MM.1S (cell line): ENCODE measurements at regions not wholly inside any gene's neighbourhood (a gene's known extent, or its start where the extent isn't known, plus 50 kb on each side); places are given as distances from the start of the nearest gene placed in this dataset.

Experiments used
- DNase-seq: peaks from one replicate; pipeline ENCODE4 v3.0.0-alpha.2; 2015
- H2AFZ ChIP-seq: fragments of 300-600 bp; sonication (generic); 2 replicates; pipeline ENCODE4 v1.6.0; 2016; ENCODE audit warnings: antibody characterized with exemption, low read length
- H3F3A ChIP-seq: fragments of 300-600 bp; sonication (generic); 2 replicates; pipeline ENCODE4 v1.6.1; 2016; ENCODE audit warnings: mild to moderate bottlenecking, antibody characterized with exemption, low read length, moderate library complexity, mixed read lengths; ENCODE audit not compliant: insufficient read depth
- H3K27ac ChIP-seq: fragments of 300-600 bp; sonication (generic); 2 replicates; pipeline ENCODE4 v1.5.1; 2016; ENCODE audit warnings: mild to moderate bottlenecking, low read length
- H3K27me3 ChIP-seq: fragments of 300-600 bp; sonication (generic); replicated peaks from 2 replicates; pipeline ENCODE4 v1.6.0; 2016; ENCODE audit warnings: low read length; ENCODE audit not compliant: insufficient read depth
- H3K36me3 ChIP-seq: fragments of 300-600 bp; sonication (generic); replicated peaks from 2 replicates; pipeline ENCODE4 v1.6.1; 2016; ENCODE audit warnings: mild to moderate bottlenecking, low read length, mixed read lengths; ENCODE audit not compliant: insufficient read depth
- H3K4me1 ChIP-seq: fragments of 300-600 bp; sonication (generic); 2 replicates; pipeline ENCODE4 v1.6.1; 2016; ENCODE audit warnings: low read length, mixed read lengths
- H3K4me2 ChIP-seq: fragments of 300-600 bp; sonication (generic); 2 replicates; pipeline ENCODE4 v1.6.0; 2016; ENCODE audit warnings: low read depth, low read length
- H3K4me3 ChIP-seq: fragments of 300-600 bp; sonication (generic); 2 replicates; pipeline ENCODE4 v1.5.1; 2016; ENCODE audit warnings: low read length, mixed read lengths
- H3K79me2 ChIP-seq: fragments of 300-600 bp; sonication (generic); 2 replicates; pipeline ENCODE4 v1.6.1; 2016; ENCODE audit warnings: mixed run types, low read length, mixed read lengths
- H3K9ac ChIP-seq: fragments of 300-600 bp; sonication (generic); 2 replicates; pipeline ENCODE4 v1.6.1; 2016; ENCODE audit warnings: low read length, mixed read lengths
- H3K9me2 ChIP-seq: fragments of 300-600 bp; sonication (generic); replicated peaks from 2 replicates; pipeline ENCODE4 v1.6.1; 2016; ENCODE audit warnings: mild to moderate bottlenecking, low read length, mixed read lengths; ENCODE audit not compliant: insufficient read depth
- H3K9me3 ChIP-seq: fragments of 300-600 bp; sonication (generic); replicated peaks from 2 replicates; pipeline ENCODE4 v1.6.1; 2016; ENCODE audit warnings: mild to moderate bottlenecking, low read length, mixed read lengths; ENCODE audit not compliant: insufficient read depth
- H4K20me1 ChIP-seq: fragments of 300-600 bp; sonication (generic); 2 replicates; pipeline ENCODE4 v1.6.1; 2016; ENCODE audit warnings: mild to moderate bottlenecking, low read length, moderate library complexity, mixed read lengths; ENCODE audit not compliant: insufficient read depth
- EZH2 ChIP-seq: fragments of 300-600 bp; sonication (generic); optimal IDR thresholded peaks from 2 replicates; pipeline ENCODE3; 2017; ENCODE audit warnings: low read depth, mild to moderate bottlenecking, antibody characterized with exemption, low read length, mixed read lengths
- EZH2phosphoT487 ChIP-seq: fragments of 300-600 bp; sonication (generic); IDR thresholded peaks from 2 replicates; pipeline ENCODE4 v1.6.1; 2018; ENCODE audit warnings: antibody characterized with exemption, low read length
- TF ChIP-seq, protein P1 (sequence below): fragments of 300-600 bp; sonication (generic); IDR thresholded peaks from 2 replicates; pipeline ENCODE4 v1.5.1; 2016; ENCODE audit warnings: antibody characterized with exemption, low read length, mixed read lengths

DNA sequence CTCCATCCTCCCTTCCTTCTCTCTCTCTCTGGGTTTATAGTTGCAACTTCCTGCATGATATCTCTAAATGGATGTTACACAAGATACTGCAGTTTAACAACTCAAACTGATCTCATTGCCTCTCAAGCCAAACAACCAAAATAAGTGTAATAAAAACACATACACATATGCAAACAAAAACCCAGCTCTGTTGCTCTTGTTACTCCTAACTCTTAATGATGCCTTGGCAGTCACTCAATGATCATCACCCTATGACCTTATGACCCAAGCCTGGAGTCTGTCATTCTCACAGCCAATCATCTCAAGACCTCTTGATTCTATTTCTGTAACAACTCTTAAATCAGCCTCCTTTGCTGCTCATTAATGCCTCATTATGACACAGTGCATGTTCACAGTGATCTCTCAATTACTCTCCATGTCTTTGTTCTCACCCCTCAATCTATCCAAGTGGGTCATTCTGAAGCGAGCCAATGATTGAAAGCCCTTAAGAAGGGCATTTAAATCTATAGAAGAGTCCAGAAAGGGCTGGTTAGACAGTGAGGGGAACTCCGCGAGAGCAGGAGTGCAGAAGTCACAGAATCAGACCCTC, 210.9 kb downstream of the INHBA start:
- H3K27me3 ChIP-seq, result no peaks in the 10 kb centered on the region
- no peaks in the 10 kb centered on the region for H3F3A ChIP-seq
- no peaks in the 10 kb centered on the region for H3K9me3 ChIP-seq
- no peaks in the 10 kb centered on the region for H4K20me1 ChIP-seq
- no peak overlapping the region for H2AFZ ChIP-seq
- no peak overlapping the region for H3K9ac ChIP-seq
- H3K4me2 ChIP-seq, result no peak overlapping the region
- TF ChIP-seq EZH2 (no peak), EZH2phosphoT487 (no peak)
- TF ChIP-seq, protein P1, sequence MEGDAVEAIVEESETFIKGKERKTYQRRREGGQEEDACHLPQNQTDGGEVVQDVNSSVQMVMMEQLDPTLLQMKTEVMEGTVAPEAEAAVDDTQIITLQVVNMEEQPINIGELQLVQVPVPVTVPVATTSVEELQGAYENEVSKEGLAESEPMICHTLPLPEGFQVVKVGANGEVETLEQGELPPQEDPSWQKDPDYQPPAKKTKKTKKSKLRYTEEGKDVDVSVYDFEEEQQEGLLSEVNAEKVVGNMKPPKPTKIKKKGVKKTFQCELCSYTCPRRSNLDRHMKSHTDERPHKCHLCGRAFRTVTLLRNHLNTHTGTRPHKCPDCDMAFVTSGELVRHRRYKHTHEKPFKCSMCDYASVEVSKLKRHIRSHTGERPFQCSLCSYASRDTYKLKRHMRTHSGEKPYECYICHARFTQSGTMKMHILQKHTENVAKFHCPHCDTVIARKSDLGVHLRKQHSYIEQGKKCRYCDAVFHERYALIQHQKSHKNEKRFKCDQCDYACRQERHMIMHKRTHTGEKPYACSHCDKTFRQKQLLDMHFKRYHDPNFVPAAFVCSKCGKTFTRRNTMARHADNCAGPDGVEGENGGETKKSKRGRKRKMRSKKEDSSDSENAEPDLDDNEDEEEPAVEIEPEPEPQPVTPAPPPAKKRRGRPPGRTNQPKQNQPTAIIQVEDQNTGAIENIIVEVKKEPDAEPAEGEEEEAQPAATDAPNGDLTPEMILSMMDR, result no peak
- H3K4me3 ChIP-seq, result no peak overlapping the region
- no peaks in the 10 kb centered on the region for H3K79me2 ChIP-seq
- H3K36me3 ChIP-seq, result no peaks in the 10 kb centered on the region
- no peaks in the 10 kb centered on the region for H3K9me2 ChIP-seq
- no peak for DNase-seq
- H3K4me1 ChIP-seq, result no peaks in the 10 kb centered on the region
- no peak overlapping the region for H3K27ac ChIP-seq

DNA sequence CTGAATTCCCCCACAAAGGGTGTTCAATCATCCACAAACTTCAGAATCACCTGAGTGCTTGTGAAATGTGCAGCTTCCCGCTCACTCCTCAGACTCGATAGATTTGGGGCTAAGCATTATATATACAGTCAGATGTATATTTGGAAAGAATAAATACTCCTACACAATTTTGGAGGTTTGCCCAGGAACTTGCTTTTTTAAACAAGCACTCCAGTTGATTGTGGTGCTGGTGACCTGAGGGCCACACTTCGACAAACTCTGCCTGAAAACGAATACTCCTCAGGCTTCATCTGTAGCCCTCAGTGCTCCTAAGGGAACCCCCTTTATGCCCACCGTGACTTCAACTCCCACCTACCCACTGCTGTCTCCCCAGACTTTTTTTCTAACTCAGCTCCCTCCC, 211.6 kb downstream of the INHBA start:
- H3K27me3 ChIP-seq, result no peaks in the 10 kb centered on the region
- no peaks in the 10 kb centered on the region for H3K79me2 ChIP-seq
- no peaks in the 10 kb centered on the region for H3F3A ChIP-seq
- no peak overlapping the region for H3K4me2 ChIP-seq
- H3K27ac ChIP-seq, result no peak overlapping the region
- no peak overlapping the region for H3K4me3 ChIP-seq
- no peak overlapping the region for H3K9ac ChIP-seq
- DNase-seq, result no peak
- TF ChIP-seq EZH2 (no peak), EZH2phosphoT487 (no peak)
- TF ChIP-seq, protein P1, result no peak
- no peaks in the 10 kb centered on the region for H3K9me3 ChIP-seq
- H2AFZ ChIP-seq, result no peak overlapping the region
- H4K20me1 ChIP-seq, result no peaks in the 10 kb centered on the region
- no peaks in the 10 kb centered on the region for H3K9me2 ChIP-seq
- H3K36me3 ChIP-seq, result no peaks in the 10 kb centered on the region
- no peaks in the 10 kb centered on the region for H3K4me1 ChIP-seq

DNA sequence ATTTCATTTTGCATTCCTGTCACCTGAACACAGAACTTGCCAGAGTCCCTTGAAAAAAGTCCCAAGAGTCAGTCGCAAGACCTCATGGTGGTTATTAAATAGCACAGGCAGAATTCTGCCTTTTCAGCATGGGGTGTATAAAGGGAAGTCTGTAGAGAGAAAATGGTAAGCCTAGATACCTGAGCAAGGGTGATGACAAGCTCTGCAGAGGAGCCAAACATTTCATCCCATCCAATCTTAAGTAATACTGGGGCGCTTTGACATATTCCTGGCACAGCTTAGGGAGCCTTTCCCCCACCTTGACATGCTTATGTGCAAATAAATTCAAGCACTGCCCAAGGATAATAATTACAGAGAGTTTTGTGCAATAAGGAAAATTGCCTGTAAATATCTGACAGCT, 213.0 kb downstream of the INHBA start:
- H3K79me2 ChIP-seq, result no peaks in the 10 kb centered on the region
- H3K4me3 ChIP-seq, result no peak overlapping the region
- H3K4me2 ChIP-seq, result no peak overlapping the region
- no peaks in the 10 kb centered on the region for H3F3A ChIP-seq
- no peaks in the 10 kb centered on the region for H3K9me3 ChIP-seq
- no peaks in the 10 kb centered on the region for H4K20me1 ChIP-seq
- H3K9ac ChIP-seq, result no peak overlapping the region
- DNase-seq, result no peak
- no peaks in the 10 kb centered on the region for H3K4me1 ChIP-seq
- no peaks in the 10 kb centered on the region for H3K36me3 ChIP-seq
- TF ChIP-seq EZH2phosphoT487, result no peak
- no peak for TF ChIP-seq EZH2
- TF ChIP-seq, protein P1, result no peak
- no peaks in the 10 kb centered on the region for H3K27me3 ChIP-seq
- no peak overlapping the region for H3K27ac ChIP-seq
- H2AFZ ChIP-seq, result no peak overlapping the region
- no peaks in the 10 kb centered on the region for H3K9me2 ChIP-seq
